ENCODE measurements at regions not wholly inside any gene's neighbourhood (a gene's known extent, or its start where the extent isn't known, plus 50 kb on each side); places are given as distances from the start of the nearest gene placed in this dataset.

DNA sequence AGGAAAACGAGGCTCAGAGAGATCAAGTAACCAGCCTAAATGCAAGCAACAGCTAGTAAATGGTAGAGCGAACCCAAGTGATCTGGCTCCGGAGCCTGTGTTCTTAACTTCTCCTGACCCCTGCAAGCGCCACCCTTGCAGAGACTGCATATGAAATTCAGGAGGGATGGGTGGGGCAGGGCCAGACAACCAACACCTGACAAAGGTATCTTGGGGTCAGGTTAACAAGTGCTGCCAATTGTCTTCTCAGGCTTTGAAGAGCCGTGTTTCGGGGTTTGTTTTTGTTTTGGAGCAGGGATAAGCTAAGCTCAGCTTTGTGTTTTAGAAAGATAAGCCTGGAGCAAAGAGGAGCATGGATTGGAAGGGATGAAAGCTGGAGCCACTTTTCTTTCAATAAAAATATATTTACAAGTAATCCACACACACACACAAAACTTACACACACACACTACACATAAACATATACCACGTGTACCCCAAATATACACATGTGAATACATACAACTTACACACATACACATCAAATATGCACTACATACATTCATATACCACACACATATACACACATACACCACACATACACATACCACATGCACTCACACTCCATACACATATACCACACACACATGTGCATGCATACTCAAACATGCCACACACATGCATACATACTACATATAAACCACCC lies 722.0 kb downstream of the DIAPH3 start:
- DNase-seq = no peak

DNA sequence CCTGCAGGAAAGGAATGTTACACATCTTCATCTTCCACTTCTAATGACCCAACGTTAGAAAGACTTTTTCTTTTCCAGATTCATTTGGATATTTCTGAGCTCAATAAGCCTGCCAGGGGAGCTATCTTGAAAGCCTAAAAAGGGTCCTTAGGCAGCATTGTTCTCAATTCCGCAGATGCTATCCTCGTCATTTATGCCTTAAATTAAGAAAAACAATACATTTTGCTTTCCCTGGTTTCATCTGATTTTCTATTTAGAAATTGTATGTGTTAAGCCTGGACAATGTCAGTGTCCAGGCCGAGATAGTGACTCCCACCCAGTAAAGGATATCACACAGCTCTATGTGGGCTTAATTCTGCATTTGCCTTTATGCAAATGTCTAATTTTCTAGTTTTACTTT lies 721.3 kb downstream of the DIAPH3 start:
- DNase-seq = no peak

GRCh38 chr13:59442944-59443486 lies 720.7 kb downstream of the DIAPH3 start:
- DNase-seq = no peak

DNA sequence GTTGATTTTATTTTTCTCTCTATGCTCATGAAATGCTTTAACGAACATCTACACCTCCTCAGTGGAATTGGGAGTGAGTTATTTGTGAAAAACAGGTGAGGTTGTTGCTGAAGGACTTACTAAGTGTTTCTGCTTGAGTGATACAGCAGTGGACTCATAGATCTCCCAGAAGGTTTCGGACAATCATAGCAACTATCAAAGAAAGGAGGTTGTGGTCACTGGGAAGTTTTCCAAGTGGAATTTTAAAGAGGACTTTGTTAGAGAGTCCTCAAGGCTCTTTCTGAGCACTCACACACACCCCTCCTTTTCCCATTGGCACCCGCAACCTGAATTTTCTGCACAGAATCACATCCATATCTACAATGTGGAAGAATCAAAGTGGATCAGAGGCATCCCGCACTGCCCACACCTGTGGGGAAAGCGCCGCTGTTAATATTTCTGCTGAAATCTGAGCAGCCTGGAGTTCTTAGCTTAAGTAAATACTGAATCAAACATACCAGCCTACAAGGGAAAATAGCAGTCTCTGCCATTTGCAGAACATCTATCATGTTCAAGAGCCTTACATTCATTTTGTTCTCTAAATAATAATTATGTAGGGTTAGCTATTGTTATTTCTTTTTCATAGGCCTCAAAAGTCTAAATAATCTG lies 719.4 kb downstream of the DIAPH3 start:
- DNase-seq = no peak

- no peak for DNase-seq
Measured at GRCh38 chr13:59445812-59446211, 717.9 kb downstream of the DIAPH3 start.

- no peak for DNase-seq
Measured at GRCh38 chr13:59446391-59446790, 717.3 kb downstream of the DIAPH3 start.

- no peak for DNase-seq
Measured at GRCh38 chr13:59447031-59447430, 716.7 kb downstream of the DIAPH3 start.

- peak; percentile 86 for DNase-seq
Measured at GRCh38 chr13:59447846-59448620, 715.7 kb downstream of the DIAPH3 start.

GRCh38 chr13:59449750-59450149 lies 714.0 kb downstream of the DIAPH3 start:
- no peak for DNase-seq

- DNase-seq = no peak
Measured at GRCh38 chr13:59450229-59450628, 713.5 kb downstream of the DIAPH3 start.

DNA sequence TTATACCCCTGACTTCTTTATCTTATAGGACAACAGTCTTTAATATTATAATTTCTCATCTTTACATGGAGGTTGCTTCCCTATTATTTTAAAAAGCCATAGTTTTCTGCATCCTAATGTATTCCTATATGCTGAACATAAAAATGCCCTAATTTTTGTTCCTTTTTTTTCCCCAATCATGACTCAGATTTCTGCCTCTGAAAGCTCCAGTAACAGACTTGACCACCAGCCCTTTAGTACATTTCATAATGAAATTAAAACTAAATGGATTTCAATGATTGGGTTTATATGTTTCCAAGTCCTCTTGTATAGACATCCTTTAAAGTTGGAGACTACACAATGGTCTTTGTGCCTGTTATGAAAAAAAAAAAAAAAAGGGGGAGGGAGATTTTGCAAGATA lies 712.5 kb downstream of the DIAPH3 start:
- no peak for DNase-seq

DNA sequence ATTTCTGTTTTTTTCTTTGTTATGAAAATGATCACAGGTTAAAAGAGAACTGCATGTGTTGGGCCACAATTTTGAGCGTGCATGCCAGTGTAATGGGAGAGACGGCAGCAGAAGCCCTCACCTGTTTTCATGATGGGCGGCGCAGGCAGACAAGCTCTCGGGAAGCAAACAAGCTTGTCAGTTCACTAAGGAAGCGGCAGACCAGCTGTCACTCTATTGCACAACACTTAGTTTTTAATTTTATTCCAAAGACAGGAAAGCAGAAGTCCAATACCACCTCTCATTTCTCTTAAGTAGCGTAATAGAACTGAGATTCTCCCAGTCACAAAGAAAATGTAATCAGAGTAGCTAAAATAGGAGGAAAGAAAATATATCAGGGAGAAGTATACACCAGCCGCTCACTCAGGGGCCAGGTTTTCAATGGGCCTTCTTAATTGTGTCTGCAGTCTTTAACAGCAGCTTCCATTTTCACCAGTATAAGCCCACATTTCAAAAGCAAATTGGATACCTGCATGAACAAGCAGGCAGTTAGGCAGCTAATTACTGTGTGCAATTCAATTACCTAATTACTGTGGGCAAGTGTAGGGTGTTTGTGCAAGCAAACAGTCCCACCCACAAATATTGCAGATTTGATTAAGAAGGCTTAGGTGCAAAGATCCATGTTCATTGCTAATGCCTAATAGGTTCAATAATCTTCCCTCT lies 711.4 kb downstream of the DIAPH3 start:
- no peak for DNase-seq

GRCh38 chr13:59458908-59459579 lies 704.7 kb downstream of the DIAPH3 start:
- peak; percentile 75 for DNase-seq

GRCh38 chr13:59459972-59460371 lies 703.8 kb downstream of the DIAPH3 start:
- DNase-seq = no peak

- no peak for DNase-seq
Measured at GRCh38 chr13:59461411-59461810, 702.3 kb downstream of the DIAPH3 start.

- no peak for DNase-seq
Measured at GRCh38 chr13:59463023-59463422, 700.7 kb downstream of the DIAPH3 start.

DNA sequence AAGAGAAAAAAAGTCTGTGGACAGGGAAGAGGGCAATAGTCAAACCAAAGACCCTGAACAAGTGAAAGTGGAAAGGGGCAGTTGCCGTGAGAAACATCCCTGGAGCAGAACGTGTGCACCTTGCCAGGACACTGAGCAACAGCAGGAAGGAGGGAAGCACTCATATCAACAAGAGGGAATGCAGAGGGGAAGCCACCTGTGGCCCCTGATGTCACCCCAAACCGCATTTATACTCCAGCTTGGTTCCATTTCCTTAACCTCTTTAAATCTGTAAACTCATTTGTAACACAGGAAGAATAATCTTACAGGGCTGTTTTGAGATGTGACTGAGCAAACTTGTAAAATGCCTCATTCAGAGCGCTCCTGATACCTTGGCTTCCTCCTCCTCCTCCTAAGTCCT lies 698.8 kb downstream of the DIAPH3 start:
- no peak for DNase-seq

DNA sequence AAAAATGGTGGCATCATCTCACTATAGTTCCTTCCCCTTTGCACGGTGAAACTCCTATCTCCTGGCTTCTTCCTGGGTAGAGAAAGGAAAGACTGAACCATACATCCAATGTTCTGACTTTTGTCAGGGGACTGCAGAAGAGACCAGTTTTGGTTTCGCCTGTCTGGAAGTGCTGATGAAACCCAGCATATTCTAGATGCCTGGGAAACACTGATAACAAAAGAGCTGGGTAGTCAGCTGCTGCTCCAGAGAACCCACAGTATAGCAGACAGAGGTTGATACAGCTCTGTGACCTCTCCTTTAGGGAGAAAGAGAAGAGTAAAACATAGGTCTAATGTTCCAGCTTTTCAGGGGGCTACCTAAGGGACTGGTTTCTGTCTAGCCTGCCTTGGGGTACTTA lies 695.3 kb downstream of the DIAPH3 start:
- no peak for DNase-seq

GRCh38 chr13:59471106-59471505 lies 692.6 kb downstream of the DIAPH3 start:
- no peak for DNase-seq

- DNase-seq = no peak
Measured at GRCh38 chr13:59472134-59472533, 691.6 kb downstream of the DIAPH3 start.

- no peak for DNase-seq
Measured at GRCh38 chr13:59474696-59475095, 689.0 kb downstream of the DIAPH3 start.

DNA sequence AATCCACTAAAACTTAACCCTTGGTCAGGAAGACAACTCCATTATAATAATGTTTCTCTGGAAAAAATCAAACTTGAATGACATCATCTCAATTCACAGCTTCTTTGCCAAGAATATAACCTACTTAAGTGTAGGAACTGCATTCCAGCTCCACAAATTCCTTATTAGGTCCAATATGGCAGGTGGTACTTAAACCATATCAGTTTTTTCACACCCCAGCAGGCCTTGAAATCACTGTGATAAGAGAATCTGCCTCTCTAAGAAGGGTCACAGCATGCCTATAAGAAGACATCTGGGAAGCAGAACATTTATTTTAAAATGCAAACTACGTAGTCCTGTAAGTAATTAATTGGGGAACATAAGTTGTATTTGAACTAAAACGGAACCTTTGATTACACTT lies 687.8 kb downstream of the DIAPH3 start:
- DNase-seq = no peak

DNA sequence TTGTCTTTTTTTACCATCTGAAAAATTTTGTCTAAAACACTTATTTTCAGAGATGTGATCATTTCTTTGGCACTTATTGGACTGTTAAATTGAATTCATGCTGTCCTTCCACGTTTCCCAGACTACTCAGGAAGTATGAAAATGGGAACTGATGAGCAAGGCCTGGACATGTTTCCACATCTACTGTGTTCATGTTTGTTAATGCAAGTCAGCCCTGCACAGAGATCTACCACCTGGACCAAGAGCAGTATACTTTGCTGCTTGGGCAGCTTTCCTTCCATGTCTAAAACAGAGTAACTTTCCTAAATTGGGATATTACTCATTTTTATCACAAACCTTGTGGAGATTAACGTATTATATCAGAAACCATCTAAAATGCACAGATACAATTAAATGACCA lies 687.4 kb downstream of the DIAPH3 start:
- no peak for DNase-seq

All from islet precursor cell (in vitro differentiated cells).